HEK293 (cell line): ENCODE measurements at regions not wholly inside any gene's neighbourhood (a gene's known extent, or its start where the extent isn't known, plus 50 kb on each side); places are given as distances from the start of the nearest gene placed in this dataset.

Experiments
- CTCF ChIA-PET: fragments of 350-600 bp; formaldehyde crosslinking; extraction: SDS; loops from one replicate; lab custom pipeline; 2021; ENCODE audit warnings: antibody characterized with exemption; lab: Yijun Ruan, JAX
- POLR2A ChIA-PET: fragments of 300-600 bp; formaldehyde crosslinking; extraction: SDS; loops from one replicate; lab custom pipeline; 2020; ENCODE audit warnings: antibody characterized with exemption, inconsistent platforms; lab: Yijun Ruan, JAX
- H3K27ac ChIP-seq: fragments of 200-500 bp; sonication (Bioruptor generic); 2 replicates; pipeline ENCODE4 v1.5.1; 2014; ENCODE audit warnings: low read depth, low read length, control low read depth, inconsistent platforms; ENCODE audit errors: extremely low read depth
- H3K36me3 ChIP-seq, 2 experiments: fragments of 200-500 bp in 1 of 2; sonication (Bioruptor generic) in 1 of 2; 1 replicate in 1 of 2; 2 replicates in 1 of 2; pipeline ENCODE4 v1.5.1; 2014 to 2017; ENCODE audit warnings: inconsistent platforms in 2 of 2, low read length in 2 of 2; ENCODE audit not compliant: control insufficient read depth in 2 of 2, insufficient read depth in 1 of 2
- H3K4me1 ChIP-seq: fragments of 200-500 bp; sonication (Bioruptor generic); 2 replicates; pipeline ENCODE4 v1.5.1; 2014; ENCODE audit warnings: mild to moderate bottlenecking, low read length, inconsistent platforms; ENCODE audit not compliant: control insufficient read depth, insufficient read depth
- H3K4me3 ChIP-seq: 2 replicates; pipeline ENCODE4 v1.5.1; 2011; ENCODE audit warnings: low read depth, mild to moderate bottlenecking, control low read depth, low read length, moderate library complexity
- H3K9me3 ChIP-seq: fragments of 200-500 bp; sonication (Bioruptor generic); 2 replicates; pipeline ENCODE4 v1.5.1; 2014; ENCODE audit warnings: low read depth, low read length, inconsistent platforms; ENCODE audit not compliant: control insufficient read depth, insufficient read depth
- HIC1 ChIP-seq: fragments of 450-650 bp; formaldehyde crosslinking; IDR thresholded peaks from 2 replicates; pipeline ENCODE4 v1.5.1; 2016; ENCODE audit warnings: missing biosample characterization, missing genetic modification characterization
- KLF17 ChIP-seq: fragments of 450-650 bp; formaldehyde crosslinking; IDR thresholded peaks from 2 replicates; pipeline ENCODE4 v1.5.1; 2016; ENCODE audit warnings: missing biosample characterization, missing genetic modification characterization
- MYNN ChIP-seq: fragments of 450-650 bp; formaldehyde crosslinking; IDR thresholded peaks from 2 replicates; pipeline ENCODE4 v1.5.1; 2016; ENCODE audit warnings: missing biosample characterization, missing genetic modification characterization, borderline replicate concordance
- SALL2 ChIP-seq: fragments of 450-650 bp; formaldehyde crosslinking; IDR thresholded peaks from 2 replicates; pipeline ENCODE4 v1.5.0; 2017; ENCODE audit warnings: missing biosample characterization, mild to moderate bottlenecking, missing genetic modification characterization, borderline replicate concordance
- SP2 ChIP-seq: fragments of 450-650 bp; formaldehyde crosslinking; IDR thresholded peaks from 2 replicates; pipeline ENCODE4 v1.5.1; 2016; ENCODE audit warnings: missing biosample characterization, missing genetic modification characterization
- ZNF148 ChIP-seq: fragments of 450-650 bp; formaldehyde crosslinking; IDR thresholded peaks from 2 replicates; pipeline ENCODE4 v1.5.0; 2017; ENCODE audit warnings: missing biosample characterization, missing genetic modification characterization, borderline replicate concordance
- ZNF16 ChIP-seq: fragments of 450-650 bp; formaldehyde crosslinking; IDR thresholded peaks from 2 replicates; pipeline ENCODE4 v1.5.1; 2016; ENCODE audit warnings: low read depth, missing biosample characterization, missing genetic modification characterization
- ZNF174 ChIP-seq: fragments of 450-650 bp; formaldehyde crosslinking; IDR thresholded peaks from 2 replicates; pipeline ENCODE4 v1.5.0; 2017; ENCODE audit warnings: missing biosample characterization, mild to moderate bottlenecking, missing genetic modification characterization
- ZNF24 ChIP-seq: fragments of 450-650 bp; formaldehyde crosslinking; IDR thresholded peaks from 2 replicates; pipeline ENCODE4 v1.5.1; 2016; ENCODE audit warnings: missing biosample characterization, missing genetic modification characterization
- ZNF302 ChIP-seq: fragments of 450-650 bp; formaldehyde crosslinking; IDR thresholded peaks from 2 replicates; pipeline ENCODE4 v1.5.1; 2016; ENCODE audit warnings: missing biosample characterization, missing genetic modification characterization, low read depth
- ZNF354C ChIP-seq: fragments of 450-650 bp; formaldehyde crosslinking; IDR thresholded peaks from 2 replicates; pipeline ENCODE4 v1.5.1; 2016; ENCODE audit warnings: missing biosample characterization, missing genetic modification characterization, low read depth, borderline replicate concordance
- ZNF366 ChIP-seq: fragments of 450-650 bp; formaldehyde crosslinking; conservative IDR thresholded peaks from 2 replicates; pipeline ENCODE4 v1.5.1; 2016; ENCODE audit warnings: missing biosample characterization, missing genetic modification characterization
- ZNF37A ChIP-seq: fragments of 450-650 bp; IDR thresholded peaks from 2 replicates; pipeline ENCODE4 v1.5.1; 2018; ENCODE audit warnings: missing biosample characterization, missing genetic modification characterization
- ZNF391 ChIP-seq: fragments of 450-650 bp; formaldehyde crosslinking; IDR thresholded peaks from 2 replicates; pipeline ENCODE4 v1.5.1; 2016; ENCODE audit warnings: low read depth, missing biosample characterization, missing genetic modification characterization, borderline replicate concordance
- ZNF513 ChIP-seq: fragments of 450-650 bp; IDR thresholded peaks from 2 replicates; pipeline ENCODE4 v1.5.1; 2018; ENCODE audit warnings: missing biosample characterization, missing genetic modification characterization
- ZNF518A ChIP-seq: fragments of 450-650 bp; formaldehyde crosslinking; conservative IDR thresholded peaks from 2 replicates; pipeline ENCODE4 v1.5.1; 2016; ENCODE audit warnings: low read depth, missing biosample characterization, missing genetic modification characterization
- ZNF530 ChIP-seq: fragments of 450-650 bp; formaldehyde crosslinking; IDR thresholded peaks from 2 replicates; pipeline ENCODE4 v1.5.1; 2016; ENCODE audit warnings: low read depth, missing biosample characterization, missing genetic modification characterization
- ZNF645 ChIP-seq: fragments of 450-650 bp; formaldehyde crosslinking; IDR thresholded peaks from 2 replicates; pipeline ENCODE4; 2016; ENCODE audit warnings: missing biosample characterization, missing genetic modification characterization
- ZNF658 ChIP-seq: fragments of 450-650 bp; formaldehyde crosslinking; IDR thresholded peaks from 2 replicates; pipeline ENCODE4; 2016; ENCODE audit warnings: missing biosample characterization, missing genetic modification characterization

- no peak for TF ChIP-seq ZNF148 (tag by site-specific recombination)
These were observed 349.8 kb downstream of the TMEM121 start (continued) for GRCh38 chr14:105876158-105876557.

GRCh38 chr14:105876829-105877228 is 350.4 kb downstream of the TMEM121 start:
- TF ChIP-seq ZNF302 (tag by site-specific recombination), result no peak
- TF ChIP-seq ZNF645 (tag by site-specific recombination), result no peak
- no peak for TF ChIP-seq HIC1 (tag by site-specific recombination)
- TF ChIP-seq KLF17 (tag by site-specific recombination), result no peak
- TF ChIP-seq ZNF513 (tag by site-specific recombination), result no peak
- TF ChIP-seq ZNF16 (tag by site-specific recombination), result no peak
- no peak for TF ChIP-seq SP2
- no peak for TF ChIP-seq ZNF658 (tag by site-specific recombination)
- no peak for TF ChIP-seq ZNF174 (tag by site-specific recombination)
- TF ChIP-seq ZNF37A (tag by site-specific recombination), result no peak
- TF ChIP-seq MYNN (tag by site-specific recombination), result no peak
- no peak for TF ChIP-seq ZNF366 (tag by site-specific recombination)
- no peak for TF ChIP-seq ZNF518A (tag by site-specific recombination)
- no peak for TF ChIP-seq SALL2
- no peak for TF ChIP-seq ZNF354C (tag by site-specific recombination)
- no peak for TF ChIP-seq ZNF24
- no peak for TF ChIP-seq ZNF391 (tag by site-specific recombination)
- TF ChIP-seq ZNF530, result no peak
- no peaks in the 10 kb centered on the region for H3K36me3 ChIP-seq
- no peaks in the 10 kb centered on the region for H3K4me1 ChIP-seq
- POLR2A ChIA-PET, result no interaction called here
- H3K9me3 ChIP-seq, result no peaks in the 10 kb centered on the region
- no peak overlapping the region for H3K27ac ChIP-seq
- CTCF ChIA-PET, result interaction anchor here (0.7 kb wide), 1 partner anchor 68 kb away, joined by 3 read pairs; no protein-coding TSS in a partner anchor
- no peak overlapping the region for H3K4me3 ChIP-seq
